K562 (cell line): ENCODE measurements at regions not wholly inside any gene's neighbourhood (a gene's known extent, or its start where the extent isn't known, plus 50 kb on each side); places are given as distances from the start of the nearest gene placed in this dataset.

ENCODE experiments used
- ATAC-seq: fragments of 200-7000 bp; cut with Tn5 transposase; 3 replicates; pipeline ENCODE4 v1.9.1; 2020; ENCODE audit warnings: moderate library complexity
- BruUV-seq: library from RNA; stranded (reverse); fragments of 400-500 nt; replicated peaks from 2 replicates; lab custom pipeline; 2021; lab: Mats Ljungman, UMichigan
- CTCF ChIA-PET: fragments of 300-600 bp; formaldehyde crosslinking; extraction: SDS; loops from one replicate; lab custom pipeline; 2021; ENCODE audit warnings: low intra/inter-chr PET ratio; lab: Yijun Ruan, JAX
- POLR2A ChIA-PET: fragments of 300-600, 350-650 bp; sonication (Branson Sonifier 250); formaldehyde crosslinking; extraction: SDS; loops from one replicate; lab custom pipeline; 2021; ENCODE audit warnings: antibody characterized with exemption, inconsistent platforms; lab: Yijun Ruan, JAX
- DNase-seq, 4 experiments: peaks; one replicate each; pipeline versions ENCODE4 v3.0.0 to v3.0.0-alpha.2; 2011 to 2018; ENCODE audit warnings: low spot score in 3 of 4, mixed read lengths in 3 of 4; ENCODE audit errors: extremely low read depth in 1 of 4
- FAIRE-seq: peaks from 2 replicates; lab custom pipeline; 2011; peaks lifted over from hg19 to GRCh38; lab: Jason Lieb, UNC
- H2AFZ ChIP-seq: 2 replicates; pipeline ENCODE4 v1.6.0; 2011; ENCODE audit warnings: low read depth, low read length, control low read depth, inconsistent platforms
- H3K27ac ChIP-seq: fragments of 200-600 bp; 3 replicates; pipeline ENCODE4 v1.8.0; 2011; ENCODE audit warnings: low read depth, mild to moderate bottlenecking, control low read depth, inconsistent platforms, low read length, moderate library complexity, mixed read lengths; ENCODE audit errors: extremely low read depth
- H3K27me3 ChIP-seq, 2 experiments: fragments of 300-600 bp in 1 of 2; 2 replicates in 1 of 2; 3 replicates in 1 of 2; pipeline versions ENCODE4 v1.6.0 to v1.8.0; 2011; ENCODE audit warnings: inconsistent platforms in 2 of 2, low read length in 2 of 2, mild to moderate bottlenecking in 1 of 2, mixed read lengths in 1 of 2, moderate library complexity in 1 of 2; ENCODE audit not compliant: control insufficient read depth in 2 of 2, insufficient read depth in 2 of 2
- H3K36me3 ChIP-seq: fragments of 300-600 bp; 3 replicates; pipeline ENCODE4 v1.8.0; 2011; ENCODE audit warnings: mild to moderate bottlenecking, low read length, inconsistent platforms; ENCODE audit not compliant: control insufficient read depth, insufficient read depth
- H3K4me1 ChIP-seq, 2 experiments: fragments of 200-600 bp in 1 of 2; replicated peaks in 1 of 2; 2 replicates in 1 of 2; 3 replicates in 1 of 2; pipeline versions ENCODE4 v1.5.1 to v1.8.0; 2011; ENCODE audit warnings: inconsistent platforms in 2 of 2, low read length in 2 of 2, mild to moderate bottlenecking in 1 of 2, mixed read lengths in 1 of 2, moderate library complexity in 1 of 2; ENCODE audit not compliant: control insufficient read depth in 2 of 2, insufficient read depth in 2 of 2
- H3K4me2 ChIP-seq: 2 replicates; pipeline ENCODE4 v1.6.1; 2011; ENCODE audit warnings: low read length, control low read depth, inconsistent platforms, mixed read lengths; ENCODE audit not compliant: insufficient read depth
- H3K4me3 ChIP-seq: fragments of 200-600 bp; sonication (generic), shearing (Covaris generic); 2 replicates; pipeline ENCODE4 v1.5.1; 2016; ENCODE audit warnings: control low read depth, inconsistent platforms
- H3K79me2 ChIP-seq: fragments of 200-600 bp; 3 replicates; pipeline ENCODE4 v1.8.0; 2011; ENCODE audit warnings: low read length, inconsistent platforms; ENCODE audit not compliant: control insufficient read depth, insufficient read depth
- H3K9ac ChIP-seq, 2 experiments: 2 replicates each; pipeline versions ENCODE4 v1.6.0 to v1.6.1; 2011; ENCODE audit warnings: low read depth in 2 of 2, low read length in 2 of 2, control low read depth in 1 of 2, inconsistent platforms in 1 of 2, mild to moderate bottlenecking in 1 of 2, mixed read lengths in 1 of 2; ENCODE audit not compliant: insufficient read depth in 1 of 2
- H3K9me1 ChIP-seq: one replicate; pipeline ENCODE4 v1.6.0; 2011; ENCODE audit warnings: inconsistent platforms, mild to moderate bottlenecking, low read length, moderate library complexity; ENCODE audit not compliant: control insufficient read depth, insufficient read depth
- H3K9me3 ChIP-seq: replicated peaks from 2 replicates; pipeline ENCODE4 v1.5.1; 2011; ENCODE audit warnings: low read depth, low read length, inconsistent platforms; ENCODE audit not compliant: control insufficient read depth, insufficient read depth
- H4K20me1 ChIP-seq: replicated peaks from 2 replicates; pipeline ENCODE4 v1.6.1; 2011; ENCODE audit warnings: low read length, inconsistent platforms, mixed read lengths; ENCODE audit not compliant: control insufficient read depth, insufficient read depth
- GATAD2B ChIP-seq: fragments of 450-650 bp; IDR thresholded peaks from 2 replicates; pipeline ENCODE4 v1.6.1; 2017; ENCODE audit warnings: mild to moderate bottlenecking, borderline replicate concordance
- GTF2E2 ChIP-seq: fragments of 200-800 bp; sonication (Bioruptor generic); IDR thresholded peaks from 2 replicates; pipeline ENCODE4 v1.6.1; 2016; ENCODE audit warnings: missing genetic modification characterization, missing compliant biosample characterization
- MTA2 ChIP-seq: fragments of 450-650 bp; IDR thresholded peaks from 2 replicates; pipeline ENCODE4 v1.6.1; 2016; ENCODE audit warnings: low read depth
- NR4A1 ChIP-seq, 2 experiments: fragments of 250-450 bp in 1 of 2; fragments of 450-650 bp in 1 of 2; sonication (Bioruptor Pico) in 1 of 2; IDR thresholded peaks; 2 replicates each; pipeline versions ENCODE4 v1.4.0 to v1.6.1; 2016 to 2020; ENCODE audit warnings: mild to moderate bottlenecking in 2 of 2, missing compliant biosample characterization in 1 of 2, missing genetic modification characterization in 1 of 2, moderate library complexity in 1 of 2
- RFX1 ChIP-seq: fragments of 450-650 bp; IDR thresholded peaks from 2 replicates; pipeline ENCODE4 v1.6.1; 2016; ENCODE audit warnings: mild to moderate bottlenecking, moderate library complexity
- TRIM24 ChIP-seq, 2 experiments: fragments of 450-650 bp; IDR thresholded peaks; 2 replicates each; pipeline ENCODE4 v1.6.1; 2016
- WGBS: fragments of 100-300 bp; shearing (Covaris generic); methylation state at CpG from one replicate; pipeline ENCODE4 v1.1.6; 2016; ENCODE audit warnings: low coverage, mixed read lengths; ENCODE audit not compliant: insufficient coverage; ENCODE audit errors: missing lambda C conversion rate; 5-methylcytosine and 5-hydroxymethylcytosine counted together
- in situ Hi-C: fragments of 300-500 bp; cut with MboI; formaldehyde crosslinking; loops from 4 replicates; pipeline ENCODE4 v1.15.0; 2018; ENCODE audit warnings: inconsistent platforms, mixed read lengths
- intact Hi-C: fragments of 100-400 bp; cut with micrococcal nuclease; formaldehyde crosslinking; loops from 2 replicates; pipeline ENCODE4 v1.14.2; 2022
- TF ChIP-seq, protein P1 (sequence below): fragments of 450-650 bp; formaldehyde crosslinking; IDR thresholded peaks from 2 replicates; pipeline ENCODE4 v1.4.0; 2020; ENCODE audit warnings: mild to moderate bottlenecking, moderate library complexity
- TF ChIP-seq, protein P2 (sequence below): fragments of 250-450 bp; sonication (Bioruptor Pico); IDR thresholded peaks from 2 replicates; pipeline ENCODE4 v1.8.0; 2021; ENCODE audit warnings: moderate library complexity, mild to moderate bottlenecking, inconsistent platforms

- Histone ChIP-seq H2AFZ (no peak overlapping the region), H3K4me2 (no peak overlapping the region), H3K4me3 (no peak overlapping the region), H3K4me1 (no peaks in the 10 kb centered on the region), H3K27me3 (no peaks in the 10 kb centered on the region), H4K20me1 (no peaks in the 10 kb centered on the region), H3K9me3 (no peaks in the 10 kb centered on the region), H3K9me1 (no peaks in the 10 kb centered on the region), H3K27ac (no peak overlapping the region), H3K9ac (no peak overlapping the region), H3K36me3 (no peaks in the 10 kb centered on the region), H3K79me2 (no peaks in the 10 kb centered on the region)
- TF ChIP-seq, protein P1, sequence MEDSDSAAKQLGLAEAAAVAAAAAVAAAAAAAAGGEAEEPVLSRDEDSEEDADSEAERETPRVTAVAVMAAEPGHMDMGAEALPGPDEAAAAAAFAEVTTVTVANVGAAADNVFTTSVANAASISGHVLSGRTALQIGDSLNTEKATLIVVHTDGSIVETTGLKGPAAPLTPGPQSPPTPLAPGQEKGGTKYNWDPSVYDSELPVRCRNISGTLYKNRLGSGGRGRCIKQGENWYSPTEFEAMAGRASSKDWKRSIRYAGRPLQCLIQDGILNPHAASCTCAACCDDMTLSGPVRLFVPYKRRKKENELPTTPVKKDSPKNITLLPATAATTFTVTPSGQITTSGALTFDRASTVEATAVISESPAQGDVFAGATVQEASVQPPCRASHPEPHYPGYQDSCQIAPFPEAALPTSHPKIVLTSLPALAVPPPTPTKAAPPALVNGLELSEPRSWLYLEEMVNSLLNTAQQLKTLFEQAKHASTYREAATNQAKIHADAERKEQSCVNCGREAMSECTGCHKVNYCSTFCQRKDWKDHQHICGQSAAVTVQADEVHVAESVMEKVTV (CRISPR knock-in tag), result no peak
- no peak for TF ChIP-seq TRIM24 (IDR thresholded peaks at IDR 0.05)
- no peak for TF ChIP-seq NR4A1 (CRISPR knock-in tag; IDR thresholded peaks at IDR 0.05)
- no peak for TF ChIP-seq NR4A1 (tag; IDR thresholded peaks at IDR 0.05)
- TF ChIP-seq RFX1, result peak; percentile 23; the same call in 1 of the 2 replicates
- no peak for TF ChIP-seq GATAD2B
- no peak for TF ChIP-seq MTA2
- TF ChIP-seq, protein P2, sequence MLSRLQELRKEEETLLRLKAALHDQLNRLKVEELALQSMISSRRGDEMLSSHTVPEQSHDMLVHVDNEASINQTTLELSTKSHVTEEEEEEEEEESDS (CRISPR knock-in tag), result no peak
- no peak for TF ChIP-seq GTF2E2 (tag)
- no TSS peak for BruUV-seq
- under 1% methylated on average over 10 of the region's 10 CpGs for WGBS
- in situ Hi-C loops (no loop called here), intact Hi-C loops (no loop called here)
- DNase-seq (no peak), ATAC-seq (no peak), FAIRE-seq (no peak)
- CTCF ChIA-PET, result interaction anchor here (0.6 kb wide), 1 partner anchor 380 kb away, joined by 3 read pairs; no protein-coding TSS in a partner anchor
- POLR2A ChIA-PET, result no interaction called here
Observed at GRCh38 chr4:175944126-175944910, 121.3 kb upstream of the WDR17 start.
